GM19463 (cell line): ENCODE measurements at regions not wholly inside any gene's neighbourhood (a gene's known extent, or its start where the extent isn't known, plus 50 kb on each side); places are given as distances from the start of the nearest gene placed in this dataset.
"Not testable (repeated sequence)": the region's sequence is repeated elsewhere in the genome, so short reads cannot be mapped to it uniquely, and the experiment has no call there.

Source experiments
- ATAC-seq: cut with Tn5 transposase; IDR thresholded peaks from one replicate; pipeline ENCODE4 v1.9.1; 2021; ENCODE audit warnings: mild to moderate bottlenecking, moderate library complexity; ENCODE audit not compliant: unreplicated experiment

DNA sequence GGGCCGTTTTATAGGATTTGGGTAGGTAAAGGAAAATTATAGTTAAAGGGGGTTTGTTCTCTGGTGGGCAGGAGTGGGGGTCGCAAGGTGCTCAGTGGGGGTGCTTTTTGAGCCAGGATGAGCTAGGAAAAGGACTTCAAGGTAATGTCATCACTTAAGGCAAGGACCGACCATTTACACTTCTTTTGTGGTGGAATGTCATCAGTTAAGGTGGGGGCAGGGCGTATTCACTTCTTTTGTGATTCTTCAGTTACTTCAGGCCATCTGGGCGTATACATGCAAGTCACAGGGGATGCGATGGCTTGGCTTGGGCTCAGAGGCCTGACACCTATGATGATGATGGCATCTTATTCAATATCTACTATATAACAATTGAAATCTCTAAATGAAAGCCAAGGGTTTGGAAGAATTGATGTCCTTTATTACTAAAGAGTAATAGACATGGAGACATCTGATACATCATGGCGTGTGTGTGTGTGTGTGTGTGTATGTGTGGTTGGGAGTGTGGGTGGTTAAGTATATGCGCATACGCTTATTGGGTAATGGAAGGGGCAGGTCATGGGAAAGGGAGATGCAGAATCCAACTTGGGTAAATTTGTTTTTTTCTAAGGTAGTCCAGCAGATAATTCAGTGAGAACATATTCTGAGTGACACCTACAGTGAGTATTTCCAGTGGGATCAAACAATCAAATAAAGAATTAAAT is 236.9 kb upstream of the DUSP10 start:
- ATAC-seq: not testable (repeated sequence)

DNA sequence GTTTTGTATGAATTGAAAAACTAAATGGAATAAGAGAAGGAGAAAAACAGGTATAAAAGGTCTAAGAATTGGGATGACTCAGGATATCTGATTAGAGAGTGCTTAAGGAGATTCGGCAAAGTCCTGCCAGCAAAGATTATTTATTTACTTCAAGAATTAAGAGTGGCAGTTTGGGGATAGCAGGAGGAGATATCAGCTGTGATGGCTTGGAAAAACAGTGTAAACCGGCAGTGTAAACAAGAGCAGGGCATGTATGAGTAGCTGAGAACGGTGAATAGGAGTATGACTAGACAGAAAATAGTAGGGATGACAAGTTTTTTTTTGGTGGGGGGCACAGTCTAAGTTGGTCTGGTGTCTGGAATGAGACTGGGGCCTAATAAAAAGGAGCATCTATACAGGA is 231.9 kb upstream of the DUSP10 start:
- not testable (repeated sequence) for ATAC-seq

DNA sequence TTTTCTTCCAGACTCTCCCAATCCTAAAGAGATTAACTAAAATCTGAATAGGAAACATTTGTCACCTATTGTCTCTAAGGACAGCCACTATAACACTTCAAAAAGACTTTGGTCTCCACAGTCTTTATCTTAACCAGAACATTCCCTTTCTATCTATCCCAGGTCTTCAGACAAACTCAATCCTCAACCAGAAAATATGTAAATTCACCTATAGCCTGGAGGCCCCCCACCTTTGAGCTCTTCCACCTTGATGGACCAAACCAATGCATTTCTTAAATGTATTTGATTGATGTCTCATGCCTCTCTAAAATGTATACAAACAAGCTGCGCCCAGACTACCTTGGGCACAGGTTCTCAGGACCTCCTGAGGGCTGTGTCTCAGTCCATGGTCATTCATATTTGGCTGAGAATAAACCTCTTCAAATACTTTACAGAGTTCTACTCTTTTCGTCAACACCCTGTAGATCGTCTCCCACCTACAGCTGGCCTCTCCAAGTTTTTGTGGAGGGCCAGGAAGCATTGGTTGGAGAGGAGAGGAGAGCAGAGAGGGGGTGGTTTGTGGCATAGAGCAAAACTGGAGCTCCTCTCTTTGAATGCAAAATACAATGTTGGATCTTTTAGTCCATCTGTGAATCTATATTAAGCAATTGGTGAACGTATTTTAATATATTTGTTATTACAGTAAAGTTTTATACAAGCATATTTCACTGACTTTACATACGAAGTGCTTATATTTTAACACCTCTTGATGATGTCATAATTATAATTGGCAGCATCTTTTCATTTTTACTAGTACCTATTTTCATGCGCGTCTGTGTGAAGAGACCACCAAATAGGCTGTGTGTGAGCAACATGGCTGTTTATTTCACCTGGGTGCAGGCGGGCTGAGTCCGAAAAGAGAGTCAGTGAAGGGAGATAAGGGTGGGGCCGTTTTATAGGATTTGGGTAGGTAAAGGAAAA is 230.7 kb upstream of the DUSP10 start:
- ATAC-seq: no peak

DNA sequence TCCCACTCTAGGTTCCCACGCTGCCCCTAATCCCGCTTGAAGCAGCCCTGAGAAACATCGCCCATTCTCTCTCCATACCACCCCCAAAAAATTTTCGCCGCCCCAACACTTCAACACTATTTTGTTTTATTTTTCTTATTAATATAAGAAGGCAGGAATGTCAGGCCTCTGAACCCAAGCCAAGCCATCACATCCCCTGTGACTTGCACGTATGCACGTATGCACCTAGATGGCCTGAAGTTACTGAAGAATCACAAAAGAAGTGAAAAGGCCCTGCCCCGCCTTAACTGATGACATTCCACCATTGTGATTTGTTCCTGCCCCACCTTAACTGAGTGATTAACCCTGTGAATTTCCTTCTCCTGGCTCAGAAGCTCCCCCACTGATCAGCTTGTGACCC is 229.1 kb upstream of the DUSP10 start:
- ATAC-seq: not testable (repeated sequence)

DNA sequence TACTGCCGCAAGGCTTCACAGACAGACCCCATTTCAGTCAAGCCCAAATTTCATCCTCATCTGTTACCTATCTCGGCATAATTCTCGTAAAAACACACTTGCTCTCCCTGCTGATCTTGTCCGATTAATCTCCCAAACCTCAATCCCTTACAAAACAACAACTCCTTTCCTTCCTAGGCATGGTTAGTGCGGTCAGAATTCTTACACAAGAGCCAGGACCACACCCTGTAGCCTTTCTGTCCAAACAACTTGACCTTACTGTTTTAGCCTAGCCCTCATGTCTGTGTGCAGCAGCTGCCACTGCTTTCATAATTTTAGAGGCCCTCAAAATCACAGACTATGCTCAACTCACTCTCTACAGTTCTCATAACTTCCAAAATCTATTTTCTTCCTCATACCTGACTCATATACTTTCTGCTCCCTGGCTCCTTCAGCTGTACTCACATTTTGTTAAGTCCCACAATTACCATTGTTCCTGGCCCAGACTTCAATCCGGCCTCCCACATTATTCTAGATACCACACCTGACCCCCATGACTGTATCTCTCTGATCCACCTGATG is 227.5 kb upstream of the DUSP10 start:
- not testable (repeated sequence) for ATAC-seq

DNA sequence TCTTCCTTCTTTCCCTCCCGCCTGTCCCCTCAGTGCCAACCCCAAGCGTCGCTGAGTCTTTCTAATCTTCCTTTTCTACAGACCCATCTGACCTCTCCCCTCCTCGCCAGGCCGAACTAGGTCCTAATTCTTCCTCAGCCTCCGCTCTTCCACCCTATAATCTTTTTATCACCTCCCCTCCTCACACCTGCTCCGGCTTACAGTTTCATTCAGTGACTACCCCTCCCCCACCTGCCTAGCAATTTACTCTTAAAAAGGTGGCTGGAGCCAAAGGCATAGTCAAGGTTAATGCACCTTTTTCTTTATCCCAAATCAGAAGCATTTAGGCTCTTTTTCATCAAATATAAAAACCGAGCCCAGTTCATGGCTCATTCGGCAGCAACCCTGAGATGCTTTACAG is 225.6 kb upstream of the DUSP10 start:
- ATAC-seq: not testable (repeated sequence)

DNA sequence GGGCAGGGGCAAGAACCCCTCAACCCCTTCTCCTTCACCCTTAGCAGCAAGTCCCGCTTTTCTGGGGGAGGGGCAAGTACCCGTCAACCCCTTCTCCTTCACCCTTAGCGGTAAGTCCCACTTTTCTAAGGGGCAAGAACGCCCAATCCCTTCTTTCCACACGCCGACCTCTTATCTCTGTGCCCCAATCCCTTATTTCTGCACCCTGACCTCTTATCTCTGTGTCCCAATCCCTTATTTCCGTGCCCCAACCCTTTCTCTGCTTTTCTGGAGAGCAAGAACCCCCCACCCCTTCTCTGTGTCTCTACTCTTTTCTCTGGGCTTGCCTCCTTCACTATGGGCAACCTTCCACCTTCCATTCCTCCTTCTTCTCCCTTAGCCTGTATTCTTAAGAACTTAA is 225.0 kb upstream of the DUSP10 start:
- not testable (repeated sequence) for ATAC-seq

DNA sequence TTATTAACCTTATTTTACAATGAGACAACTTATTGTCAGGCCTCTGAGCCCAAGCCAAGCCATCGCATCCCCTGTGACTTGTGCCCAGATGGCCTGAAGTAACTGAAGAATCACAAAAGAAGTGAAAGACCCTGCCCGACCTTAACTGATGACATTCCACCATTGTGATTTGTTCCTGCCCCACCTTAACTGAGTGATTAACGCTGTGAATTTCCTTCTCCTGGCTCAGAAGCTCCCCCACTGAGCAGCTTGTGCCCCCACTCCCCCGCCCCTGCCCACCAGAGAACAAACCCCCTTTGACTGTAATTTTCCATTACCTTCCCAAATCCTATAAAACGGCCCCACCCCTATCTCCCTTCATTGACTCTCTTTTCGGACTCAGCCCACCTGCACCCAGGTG is 224.0 kb upstream of the DUSP10 start:
- not testable (repeated sequence) for ATAC-seq

DNA sequence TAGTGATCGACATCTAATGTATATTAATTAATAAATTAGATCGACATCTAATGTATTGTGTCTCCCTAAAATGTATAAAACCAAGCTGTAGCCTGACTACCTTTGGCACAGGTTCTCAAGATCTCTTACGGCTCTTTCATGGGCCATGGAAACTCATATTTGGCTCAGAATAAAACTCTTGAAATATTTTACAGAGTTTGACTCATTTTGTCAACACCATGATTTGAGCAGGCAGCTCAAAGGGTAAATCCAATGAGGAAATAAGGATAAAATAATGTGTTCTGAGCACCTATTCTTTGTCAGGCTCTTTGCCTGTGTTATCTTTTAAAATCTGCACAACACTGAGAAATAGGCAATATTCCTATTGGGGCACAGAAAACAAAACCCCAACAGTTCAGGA is 223.4 kb upstream of the DUSP10 start:
- ATAC-seq: no peak

DNA sequence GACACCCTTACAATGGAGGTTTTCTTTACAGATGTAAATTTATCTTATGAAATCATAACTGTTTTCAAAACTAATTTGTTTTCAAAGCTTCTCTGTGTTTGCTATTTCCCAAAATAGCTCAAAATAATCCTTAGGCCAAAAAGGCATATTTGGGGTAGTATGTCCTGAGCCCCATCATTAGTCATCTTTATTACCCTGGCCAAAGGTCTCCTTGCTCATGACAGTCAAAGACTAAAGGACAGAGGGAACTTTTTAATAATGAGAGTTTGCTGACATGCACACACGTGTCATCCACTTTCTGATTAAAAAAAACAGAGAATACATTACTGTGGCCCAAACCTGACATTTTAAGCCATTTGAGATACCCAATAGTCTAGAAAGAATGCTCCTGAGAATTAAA is 221.9 kb upstream of the DUSP10 start:
- ATAC-seq: no peak

DNA sequence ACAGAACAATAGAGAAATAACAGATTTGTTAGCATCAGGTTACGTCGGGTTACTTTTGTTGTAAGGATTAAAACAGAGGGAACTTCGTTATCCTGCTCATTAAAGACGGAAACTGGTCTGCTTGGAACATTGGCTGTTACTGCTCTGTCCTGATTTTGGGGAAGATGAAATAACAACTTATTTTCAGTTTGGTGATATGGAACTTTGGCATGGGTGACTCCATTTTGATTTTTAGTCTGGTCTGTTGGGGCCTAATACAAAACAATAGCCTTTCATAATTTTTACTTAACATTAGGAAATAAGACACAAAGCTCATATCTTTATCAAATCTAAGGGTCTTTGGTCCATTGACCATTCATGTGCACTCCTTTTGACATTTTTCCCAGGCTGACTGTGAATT is 220.5 kb upstream of the DUSP10 start:
- ATAC-seq: no peak

DNA sequence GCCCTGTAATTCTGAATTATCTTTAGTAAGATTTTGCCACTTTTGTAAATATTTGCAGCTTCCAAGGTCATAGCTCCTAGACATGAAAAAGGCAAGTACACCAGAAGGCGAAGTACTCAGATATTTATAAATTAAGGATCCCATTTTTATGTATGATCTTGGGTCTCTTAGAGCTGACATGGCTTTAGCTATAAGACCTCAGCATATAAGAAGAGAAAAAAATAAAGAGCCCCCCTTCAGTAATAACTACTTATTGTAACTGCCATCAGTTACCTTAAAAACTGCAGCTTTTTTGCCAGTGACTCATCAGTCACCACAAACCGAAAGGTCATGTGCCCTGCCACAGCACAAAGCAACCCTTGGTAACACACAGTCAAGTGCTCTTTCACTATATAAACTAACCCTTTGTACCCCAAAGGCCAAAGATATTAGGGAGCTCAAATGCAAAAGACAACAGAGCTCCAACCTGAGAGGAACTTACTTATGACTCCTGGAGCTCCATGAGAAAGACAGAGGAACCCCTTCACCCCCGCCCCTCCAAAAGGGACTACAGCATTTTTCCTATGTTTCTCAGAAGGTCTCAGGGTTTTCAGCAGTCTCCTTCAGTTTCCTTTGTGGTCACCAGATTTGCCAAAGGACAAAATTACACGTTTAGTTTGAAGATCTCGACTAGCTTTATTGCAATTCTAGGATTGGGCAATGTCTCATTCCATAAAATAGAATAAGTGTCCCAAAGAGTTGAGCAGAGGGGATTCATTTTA is 219.8 kb upstream of the DUSP10 start:
- ATAC-seq: peak; percentile 94

DNA sequence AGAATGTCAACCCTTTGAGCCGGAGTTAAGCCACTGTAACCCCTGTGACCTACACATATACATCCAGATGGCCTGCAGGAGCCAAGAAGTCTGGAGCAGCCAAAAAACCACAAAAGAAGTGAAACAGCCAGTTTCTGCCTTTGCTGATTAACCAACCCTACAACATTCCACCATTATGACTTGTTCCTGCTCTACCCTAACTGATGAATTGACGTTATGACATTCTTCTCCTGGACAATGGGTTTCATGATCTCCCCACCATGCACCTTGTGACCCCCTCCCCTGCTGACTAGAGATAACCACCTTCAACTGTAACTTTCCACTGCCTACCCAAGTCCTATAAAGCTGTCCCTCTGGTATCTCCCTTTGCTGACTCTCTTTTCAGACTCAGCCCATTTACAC is 216.3 kb upstream of the DUSP10 start:
- not testable (repeated sequence) for ATAC-seq

DNA sequence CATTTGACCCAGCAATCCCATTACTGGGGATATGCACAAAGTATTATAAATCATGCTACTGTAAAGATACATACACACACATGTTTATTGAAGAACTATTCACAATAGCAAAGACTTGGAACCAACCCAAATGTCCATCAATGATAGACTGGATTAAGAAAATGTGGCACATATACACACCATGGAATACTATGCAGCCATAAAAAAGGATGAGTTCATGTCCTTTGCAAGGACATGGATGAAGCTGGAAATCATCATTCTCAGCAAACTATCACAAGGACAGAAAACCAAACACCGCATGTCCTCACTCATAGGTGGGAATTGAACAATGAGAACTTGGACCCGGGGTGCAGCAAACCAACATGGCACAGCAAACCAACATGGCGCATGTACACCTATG is 215.5 kb upstream of the DUSP10 start:
- not testable (repeated sequence) for ATAC-seq

DNA sequence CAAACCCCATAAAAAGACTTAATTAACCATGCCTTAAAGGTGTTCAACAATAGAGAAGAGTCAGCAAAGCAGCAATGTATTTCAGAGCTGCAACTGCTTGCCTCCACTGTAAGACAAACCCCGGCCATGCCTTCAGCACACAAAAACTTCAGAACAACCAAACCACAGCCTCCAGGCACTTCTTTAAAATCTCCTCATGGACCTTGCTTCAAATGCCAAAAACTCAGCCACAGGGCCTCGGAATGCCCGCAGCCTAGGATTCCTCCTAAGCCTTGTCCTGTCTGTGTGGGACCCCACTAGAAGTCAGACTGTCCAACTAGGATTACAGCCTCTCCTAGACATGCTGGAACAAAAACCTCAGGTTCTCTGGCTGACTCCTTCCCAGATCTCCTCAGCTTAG is 208.1 kb upstream of the DUSP10 start:
- no peak for ATAC-seq

DNA sequence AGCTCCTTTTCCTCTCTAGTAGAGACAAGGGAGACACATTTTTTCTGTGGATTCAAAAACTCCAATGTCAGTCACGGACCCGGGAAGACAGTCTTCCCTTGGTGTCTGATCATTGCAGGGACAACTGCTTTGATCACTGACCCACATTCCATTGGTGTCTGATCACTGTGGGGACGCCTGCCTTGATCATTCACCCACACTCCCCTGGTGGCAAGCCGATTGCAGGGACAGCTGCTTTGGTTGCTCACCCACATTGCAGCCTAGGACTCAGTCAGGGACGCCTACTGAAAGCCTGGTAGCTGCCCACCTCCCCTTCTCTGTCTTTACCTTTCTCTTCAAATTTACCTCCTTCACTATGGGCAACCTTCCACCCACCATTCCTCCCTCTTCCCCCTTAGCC is 206.6 kb upstream of the DUSP10 start:
- no peak for ATAC-seq

DNA sequence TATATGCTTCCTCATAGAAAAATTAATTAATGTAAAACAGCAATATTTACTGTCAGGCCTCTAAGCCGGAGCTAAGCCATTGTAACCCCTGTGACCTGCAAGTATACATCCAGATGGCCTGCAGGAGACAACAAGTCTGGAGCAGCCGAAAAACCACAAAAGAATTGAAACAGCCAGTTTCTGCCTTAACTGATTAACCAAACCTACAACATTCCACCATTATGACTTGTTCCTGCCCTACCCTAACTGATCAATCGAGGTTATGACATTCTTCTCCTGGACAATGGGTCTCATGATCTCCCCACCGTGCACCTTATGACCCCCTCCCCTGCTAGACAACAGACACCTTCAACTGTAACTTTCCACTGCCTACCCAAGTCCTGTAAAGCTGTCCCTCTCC is 205.8 kb upstream of the DUSP10 start:
- ATAC-seq: no peak

DNA sequence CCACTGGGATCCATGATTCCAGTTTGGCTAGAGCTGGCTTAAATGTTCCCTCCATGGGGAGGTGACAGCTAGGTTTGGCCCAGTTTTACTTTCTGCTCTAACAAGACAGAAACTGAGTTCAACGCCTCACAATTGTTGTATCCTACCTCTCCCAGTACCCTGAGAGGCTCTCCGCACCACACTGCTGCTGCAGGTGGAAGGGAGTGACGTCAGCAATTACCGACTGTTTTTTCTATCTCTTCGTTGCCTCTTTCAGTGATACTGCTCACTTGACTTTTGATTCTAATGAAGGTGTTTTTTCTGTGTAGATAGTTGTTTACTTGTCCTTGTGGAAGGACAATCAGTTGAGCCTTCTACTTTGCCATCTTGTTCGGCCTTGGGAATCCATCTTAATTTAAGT is 204.9 kb upstream of the DUSP10 start:
- no peak for ATAC-seq

DNA sequence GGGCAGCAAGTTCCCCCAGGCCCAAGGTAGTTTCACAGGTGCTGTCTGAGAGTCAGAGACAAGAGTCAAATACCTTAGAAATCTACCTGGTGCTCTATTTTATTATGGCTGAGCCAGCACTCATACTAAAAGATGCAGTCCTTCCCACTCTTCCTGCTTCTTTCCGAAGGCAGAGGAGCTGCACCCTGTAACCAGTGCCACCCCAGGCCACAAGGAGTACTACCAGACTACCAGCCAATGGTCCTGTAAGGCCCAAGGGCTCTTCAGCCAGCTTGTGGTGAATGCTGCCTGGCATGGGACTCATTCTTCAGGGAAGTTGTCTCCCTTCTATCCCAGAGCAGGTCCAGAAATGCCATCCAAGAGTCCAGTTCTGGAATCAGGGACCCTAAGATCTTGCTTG is 203.8 kb upstream of the DUSP10 start:
- ATAC-seq: no peak

DNA sequence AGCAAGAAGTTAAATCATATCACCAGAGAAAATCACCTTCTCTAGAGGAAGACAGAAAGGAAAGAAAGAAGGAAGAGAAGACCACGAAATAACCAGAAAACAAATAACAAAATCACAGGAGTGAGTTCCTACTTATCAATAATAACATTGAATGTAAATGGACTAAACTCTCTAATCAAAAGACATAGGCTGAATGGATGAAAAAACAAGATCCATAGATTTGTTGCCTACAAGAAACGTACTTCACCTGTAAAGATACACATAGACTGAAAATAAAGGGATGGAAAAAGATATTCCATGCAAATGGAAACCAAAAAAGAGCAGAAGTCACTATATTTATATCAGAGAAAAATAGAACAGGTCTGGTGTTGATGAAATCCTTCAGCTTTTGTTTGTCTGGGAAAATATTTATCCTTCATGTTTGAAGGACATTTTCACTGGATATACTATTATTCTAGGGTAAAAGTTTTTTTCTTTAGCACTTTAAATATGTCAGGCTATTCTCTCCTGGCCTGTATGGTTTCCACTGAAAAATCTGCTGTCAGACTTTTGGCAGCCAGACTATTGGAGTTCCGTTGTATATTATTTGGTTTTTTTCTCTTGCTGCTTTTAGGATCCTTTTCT is 202.5 kb upstream of the DUSP10 start:
- no peak for ATAC-seq

DNA sequence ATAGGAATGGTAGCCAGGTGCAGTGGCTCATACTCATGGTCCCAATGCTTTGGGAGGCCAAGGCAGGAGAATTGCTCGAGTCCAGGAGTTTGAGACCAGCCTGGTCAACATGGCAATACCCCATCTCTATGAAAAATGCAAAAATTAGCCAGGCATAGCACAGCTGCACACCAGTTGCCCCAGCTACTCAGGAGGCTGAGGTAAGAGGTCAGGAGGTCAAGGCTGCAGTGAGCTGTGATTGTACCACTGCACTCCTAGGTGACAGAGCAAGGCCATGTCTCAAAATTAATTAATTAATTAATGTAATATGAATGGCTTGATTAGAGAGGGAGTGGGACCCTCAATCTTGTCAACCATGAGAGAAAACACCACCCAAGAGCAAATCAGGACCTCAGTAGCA is 198.7 kb upstream of the DUSP10 start:
- no peak for ATAC-seq
